Ammon's horn (tissue), 1 donor: ENCODE measurements at regions not wholly inside any gene's neighbourhood (a gene's known extent, or its start where the extent isn't known, plus 50 kb on each side); places are given as distances from the start of the nearest gene placed in this dataset.
"Not testable (repeated sequence)": the region's sequence is repeated elsewhere in the genome, so short reads cannot be mapped to it uniquely, and the experiment has no call there.

Experiments
- DNase-seq: peaks from one replicate; pipeline ENCODE4 v3.0.0-alpha.2; 2016; ENCODE audit warnings: low spot score

GRCh38 chr7:24052572-24053260 is 231.3 kb upstream of the NPY start:
- DNase-seq, result no peak

DNA sequence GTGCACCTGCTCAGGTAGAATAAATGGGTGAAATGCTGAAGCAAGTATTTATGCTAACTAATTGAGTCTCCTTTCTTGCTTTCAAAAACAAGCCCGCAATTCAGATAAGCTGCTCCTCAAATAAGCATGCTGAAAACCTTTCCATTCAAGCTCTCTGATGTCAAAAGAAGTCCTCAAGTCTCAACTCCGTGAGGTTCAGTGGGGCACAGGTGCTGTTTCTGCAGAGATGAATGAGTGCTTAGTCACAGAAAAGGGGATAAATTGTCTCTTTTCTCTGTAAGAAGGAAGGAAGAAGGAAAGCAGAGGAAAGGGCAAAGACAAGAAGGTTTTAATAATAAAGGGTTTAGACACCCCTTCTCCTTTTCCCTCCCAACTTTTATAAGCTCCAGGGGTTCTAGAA is 229.8 kb upstream of the NPY start:
- no peak for DNase-seq

DNA sequence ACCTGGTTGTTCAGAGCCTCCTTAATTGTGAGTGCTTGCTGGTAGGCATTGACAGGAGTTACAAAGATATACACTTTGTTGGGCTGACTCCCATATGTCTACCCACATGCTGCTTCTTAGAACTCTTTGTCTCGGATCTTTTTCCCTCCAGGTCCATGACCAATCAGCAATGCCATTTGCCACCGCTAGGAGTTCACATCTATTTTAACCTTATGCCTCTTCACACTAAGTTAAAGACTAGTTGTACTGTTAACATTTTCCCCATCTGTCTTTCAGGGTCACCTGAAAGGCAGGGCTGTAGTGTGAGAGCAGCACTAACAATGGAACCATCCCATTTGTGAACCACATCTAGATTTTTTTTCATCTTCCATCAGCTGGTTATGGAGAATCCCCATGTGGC is 226.7 kb upstream of the NPY start:
- DNase-seq, result no peak

- DNase-seq, result no peak
Measured at GRCh38 chr7:24058953-24059352, 225.0 kb upstream of the NPY start.

GRCh38 chr7:24059775-24060174 is 224.2 kb upstream of the NPY start:
- DNase-seq, result no peak

- no peak for DNase-seq
Measured at GRCh38 chr7:24063721-24064120, 220.3 kb upstream of the NPY start.

GRCh38 chr7:24069751-24070150 is 214.2 kb upstream of the NPY start:
- DNase-seq, result no peak

GRCh38 chr7:24073651-24074420 is 210.2 kb upstream of the NPY start:
- DNase-seq, result no peak

- DNase-seq, result no peak
Measured at GRCh38 chr7:24075426-24075810, 208.6 kb upstream of the NPY start.

DNA sequence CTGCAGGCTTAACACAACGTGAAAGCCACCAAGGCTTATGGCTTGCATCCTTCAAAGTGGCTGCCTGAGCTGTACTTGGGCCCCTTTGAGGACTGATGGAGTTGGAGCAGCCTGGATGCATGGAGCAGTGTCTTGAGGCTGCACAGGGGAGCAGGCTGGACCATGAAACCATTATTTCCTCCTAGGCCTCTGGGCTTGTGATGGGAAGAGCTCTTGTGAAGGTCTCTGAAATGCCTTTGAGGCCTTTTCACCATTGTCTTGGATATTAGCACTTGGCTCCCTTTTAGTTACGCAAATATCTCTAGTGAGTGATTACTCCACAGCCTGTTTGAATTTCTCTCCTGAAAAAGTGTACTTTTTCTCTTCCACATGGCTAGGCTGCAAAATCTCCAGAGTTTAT is 201.2 kb upstream of the NPY start:
- DNase-seq, result no peak

DNA sequence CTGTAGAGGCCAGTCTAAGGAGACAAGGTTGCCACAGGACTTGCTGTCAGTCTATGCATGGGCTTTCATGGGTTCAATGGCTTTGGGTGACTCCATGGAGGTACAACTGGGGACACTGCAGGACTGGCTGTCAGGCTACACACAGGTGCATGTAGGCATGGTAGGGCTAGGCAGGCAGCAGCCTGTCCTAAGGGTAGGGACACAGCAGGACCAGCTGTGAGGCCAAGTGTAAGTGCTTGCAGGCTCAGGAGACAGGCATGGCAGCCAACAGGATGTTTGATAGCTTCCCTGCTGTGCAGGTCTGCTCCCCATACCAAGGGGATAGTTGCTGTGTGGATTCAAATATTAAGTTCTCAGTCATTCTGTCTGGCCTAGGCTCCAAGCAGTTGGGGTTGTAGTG is 181.0 kb upstream of the NPY start:
- no peak for DNase-seq

GRCh38 chr7:24108906-24109376 is 175.0 kb upstream of the NPY start:
- no peak for DNase-seq

DNA sequence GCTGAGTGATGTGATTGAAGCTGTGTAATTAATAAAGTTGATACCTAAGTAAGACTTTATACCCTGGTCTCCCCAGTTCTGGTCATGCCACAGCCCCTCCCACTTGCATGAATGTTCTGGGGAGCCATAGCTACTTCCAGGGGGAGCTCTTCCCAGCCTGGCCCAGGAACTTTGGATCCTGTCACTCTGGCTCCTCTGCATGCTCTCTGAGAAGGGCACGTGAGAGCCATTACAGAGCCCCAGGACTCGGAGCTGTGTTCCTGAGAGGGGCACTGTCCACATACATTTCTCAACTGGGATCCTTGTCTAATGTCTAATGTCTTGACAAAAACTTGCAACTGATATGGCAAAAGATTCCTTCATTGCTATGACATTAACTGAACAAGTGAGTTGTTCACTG is 173.9 kb upstream of the NPY start:
- no peak for DNase-seq

GRCh38 chr7:24113506-24113905 is 170.5 kb upstream of the NPY start:
- DNase-seq, result no peak

GRCh38 chr7:24115661-24116060 is 168.3 kb upstream of the NPY start:
- no peak for DNase-seq

DNA sequence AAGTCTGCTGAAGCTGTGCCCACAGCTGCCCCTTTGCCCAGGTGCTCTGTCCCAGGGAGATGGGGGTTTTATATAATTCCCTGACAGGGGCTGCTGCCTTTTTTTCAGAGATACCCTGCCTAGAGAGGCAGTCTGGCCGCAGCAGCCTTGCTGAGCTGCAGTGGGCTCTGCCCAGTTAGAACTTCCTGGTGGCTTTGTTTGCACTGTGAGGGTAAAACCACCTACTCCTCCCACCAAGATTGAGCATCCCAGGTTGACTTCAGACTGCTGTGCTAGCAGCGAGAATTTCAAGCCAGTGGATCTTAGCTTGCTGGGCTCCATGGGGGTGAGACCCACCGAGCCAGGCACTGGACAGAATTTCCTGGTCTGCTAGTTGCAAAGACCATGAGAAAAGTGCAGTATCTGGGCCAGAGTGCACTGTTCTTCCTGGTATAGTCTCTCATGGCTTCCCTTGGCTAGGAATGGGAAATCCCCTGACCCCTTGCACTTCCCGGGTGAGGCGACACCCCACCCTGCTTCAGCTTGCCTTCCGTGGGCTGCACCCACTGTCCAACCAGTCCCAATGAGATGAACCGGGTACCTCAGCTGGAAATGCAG is 166.0 kb upstream of the NPY start:
- DNase-seq, result not testable (repeated sequence)

DNA sequence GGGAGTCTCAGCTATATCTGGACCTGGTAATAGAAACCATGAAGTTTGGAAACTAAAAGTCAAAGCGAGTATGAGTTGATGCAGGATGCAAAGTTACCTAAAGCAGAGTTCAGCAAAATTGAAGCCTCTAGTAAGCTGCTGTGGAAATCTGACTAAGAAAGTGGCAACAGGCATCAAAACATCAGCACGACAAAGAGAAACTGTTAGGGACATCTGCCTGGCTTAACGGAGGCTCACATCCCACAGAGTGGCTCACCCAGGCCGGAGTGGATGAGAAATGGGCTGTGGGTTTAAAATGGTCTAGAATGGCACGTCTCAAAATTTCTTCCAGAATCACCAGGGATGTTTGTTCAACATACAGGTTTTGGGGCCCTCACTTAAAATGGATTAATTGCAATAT is 164.1 kb upstream of the NPY start:
- DNase-seq, result no peak

DNA sequence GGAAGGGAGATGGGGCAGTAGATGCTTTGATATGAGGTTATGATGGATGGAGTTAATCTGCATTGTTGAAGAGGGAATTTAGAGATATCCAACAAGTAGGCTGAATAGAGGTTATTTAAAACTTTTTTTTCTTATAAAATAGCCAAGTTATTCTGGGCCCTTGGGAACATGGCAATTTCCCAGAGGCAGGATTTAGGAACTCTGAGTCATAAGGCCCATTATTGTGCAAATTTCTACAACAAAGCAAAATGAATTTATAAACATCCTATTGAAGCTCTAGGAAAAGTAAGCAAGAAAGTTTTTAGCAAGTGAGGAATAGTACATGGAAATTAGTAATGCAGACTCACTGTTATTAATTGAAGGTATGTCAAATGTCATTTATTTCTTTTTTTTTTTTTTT is 160.9 kb upstream of the NPY start:
- no peak for DNase-seq

GRCh38 chr7:24125765-24126164 is 158.2 kb upstream of the NPY start:
- no peak for DNase-seq

DNA sequence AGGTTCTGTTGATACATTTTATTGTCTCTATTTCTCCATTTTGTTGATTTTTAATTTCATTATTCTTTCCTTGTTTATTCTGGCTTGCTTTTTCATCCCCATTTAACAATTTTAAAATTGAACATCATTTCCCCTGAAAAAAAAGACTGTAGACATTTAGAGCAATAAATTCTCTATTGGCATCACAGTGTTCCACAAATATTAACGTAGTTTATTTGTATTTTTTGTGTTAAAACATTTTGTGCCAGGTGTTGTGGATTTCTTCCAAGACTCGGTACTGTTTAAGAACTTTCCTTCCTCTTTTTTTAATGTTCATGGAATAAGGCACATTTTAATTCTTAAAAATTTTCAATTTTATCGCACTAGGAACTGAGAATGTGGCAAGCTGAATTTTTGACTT is 156.1 kb upstream of the NPY start:
- DNase-seq, result no peak

DNA sequence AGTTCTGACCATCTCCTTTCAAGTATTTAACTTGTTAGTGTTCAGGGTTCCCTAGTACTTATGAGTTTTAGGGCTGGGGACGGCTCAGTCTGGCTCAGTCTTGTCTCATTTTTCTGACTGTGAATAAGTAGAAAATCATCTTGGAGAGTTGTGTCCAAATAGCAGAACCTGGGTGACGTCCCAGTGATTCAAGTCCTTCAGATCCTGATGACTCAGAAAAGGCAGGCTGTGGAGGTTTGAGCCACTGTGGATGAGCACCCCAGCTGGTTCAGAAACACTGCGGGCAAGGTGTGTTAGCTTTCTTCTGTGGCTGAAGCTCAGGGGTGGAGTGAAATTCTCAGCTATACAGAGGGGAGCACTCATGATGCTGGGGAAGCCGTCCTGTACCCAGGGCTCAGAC is 154.4 kb upstream of the NPY start:
- no peak for DNase-seq

GRCh38 chr7:24130631-24131030 is 153.4 kb upstream of the NPY start:
- DNase-seq, result no peak

GRCh38 chr7:24133691-24134090 is 150.3 kb upstream of the NPY start:
- DNase-seq, result no peak
